Right ventricle myocardium inferior (tissue), 1 donor: ENCODE measurements at regions not wholly inside any gene's neighbourhood (a gene's known extent, or its start where the extent isn't known, plus 50 kb on each side); places are given as distances from the start of the nearest gene placed in this dataset.
A peak's percentile ranks its signal among the peaks of the same experiment; 100 is the strongest.
"Not testable (repeated sequence)": the region's sequence is repeated elsewhere in the genome, so short reads cannot be mapped to it uniquely, and the experiment has no call there.

ENCODE experiments used
- ATAC-seq: fragments of 200-7000 bp; cut with Tn5 transposase; one replicate; pipeline ENCODE4 v1.9.1; 2020; ENCODE audit warnings: mild to moderate bottlenecking, moderate library complexity
- DNase-seq: peaks from one replicate; pipeline ENCODE4 v3.0.0; 2021; ENCODE audit errors: missing footprints
- intact Hi-C: fragments of 100-400 bp; cut with DNase I; formaldehyde crosslinking; loops from one replicate; pipeline ENCODE4 v1.11.0; 2022
- donor health status: DM: no; HTN: yes; CAD: no; lungs with severe emphysema.

DNA sequence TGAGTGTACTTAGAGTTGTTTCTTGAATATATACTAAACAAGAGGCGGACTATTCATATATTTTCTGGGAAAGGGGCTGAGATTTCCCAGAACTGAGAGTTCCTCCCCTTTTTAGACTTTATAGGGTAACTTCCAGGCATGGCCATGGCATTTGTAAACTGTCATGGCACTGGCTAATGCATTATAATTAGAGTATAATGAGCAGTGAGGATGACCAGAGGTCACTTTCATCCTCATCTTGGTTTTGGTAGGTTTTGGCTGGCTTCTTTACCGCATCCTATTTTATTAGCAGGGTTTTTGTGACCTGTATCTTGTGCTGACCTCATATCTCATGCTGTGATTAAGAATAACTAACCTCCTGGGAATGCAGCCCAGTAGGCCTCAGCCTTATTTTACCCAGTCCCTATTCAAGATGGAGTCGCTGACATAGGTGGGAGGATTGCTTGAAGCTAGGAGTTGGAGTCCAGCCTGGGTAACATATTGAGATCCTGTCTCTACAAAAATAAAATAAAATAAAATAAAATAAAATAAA, 91.4 kb downstream of the MOBP start:
- DNase-seq = no peak
- intact Hi-C loops = no loop called here
- ATAC-seq = no peak

DNA sequence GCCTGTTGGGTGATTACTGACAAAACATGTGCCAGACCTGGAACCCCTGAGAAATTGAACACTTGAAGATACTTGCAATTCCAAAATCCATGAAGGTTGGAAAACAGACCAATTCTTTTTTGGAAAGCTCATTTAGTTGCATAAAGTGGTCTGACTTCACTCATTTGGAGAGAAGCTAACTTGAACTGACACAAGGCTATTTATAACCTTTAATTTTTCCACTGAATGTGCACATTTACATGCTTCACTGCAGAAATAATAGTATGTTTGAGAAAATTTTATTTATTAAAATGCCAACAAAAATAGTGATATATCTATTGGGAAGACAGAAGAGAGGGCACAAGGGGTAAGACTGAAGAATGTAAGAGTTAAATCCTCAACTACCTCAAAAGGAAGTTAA, 92.1 kb downstream of the MOBP start:
- intact Hi-C loops = no loop called here
- ATAC-seq = no peak
- DNase-seq = no peak

DNA sequence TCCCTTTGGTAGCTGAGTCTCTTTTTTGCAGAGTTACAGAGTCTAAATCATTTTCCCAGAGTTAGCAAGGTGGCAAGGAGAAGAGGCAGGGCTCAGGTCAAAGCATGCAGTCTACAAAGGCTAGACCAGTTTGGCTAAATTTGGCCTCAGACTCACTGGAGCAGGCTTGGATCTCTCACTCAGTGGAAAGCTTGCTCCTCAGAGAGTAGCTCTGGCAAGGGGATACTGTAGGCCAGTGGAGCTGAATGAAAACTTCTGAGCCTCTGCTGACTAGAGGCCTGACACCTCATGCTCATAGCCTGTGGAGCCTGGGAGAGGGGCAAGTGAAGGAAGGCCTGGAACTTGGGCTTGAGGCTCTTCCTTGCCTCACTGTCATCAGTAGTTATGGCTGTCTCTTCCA, 101.0 kb downstream of the MOBP start:
- ATAC-seq (no peak), DNase-seq (no peak)
- intact Hi-C loops = no loop called here

DNA sequence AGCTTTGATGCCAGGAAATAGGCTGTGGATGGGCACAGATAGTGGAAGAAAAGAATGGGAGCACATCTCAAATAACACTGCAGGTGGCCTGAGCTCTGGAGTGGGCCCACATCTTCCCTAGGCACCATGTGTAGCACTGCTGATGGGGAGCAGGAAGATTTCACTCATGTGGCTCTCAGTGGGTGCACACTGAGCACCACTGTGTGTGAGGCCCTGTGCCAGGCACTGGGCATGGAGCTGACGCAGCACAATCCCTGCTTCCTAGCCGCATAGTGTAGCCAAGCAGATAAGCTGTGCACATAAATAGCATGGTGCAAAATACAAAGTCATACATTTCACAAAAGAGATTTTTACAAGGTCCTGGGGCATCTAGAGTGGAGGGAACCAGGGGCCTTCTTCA, 101.6 kb downstream of the MOBP start:
- ATAC-seq = peak; percentile 94
- intact Hi-C loops = no loop called here
- no peak for DNase-seq

DNA sequence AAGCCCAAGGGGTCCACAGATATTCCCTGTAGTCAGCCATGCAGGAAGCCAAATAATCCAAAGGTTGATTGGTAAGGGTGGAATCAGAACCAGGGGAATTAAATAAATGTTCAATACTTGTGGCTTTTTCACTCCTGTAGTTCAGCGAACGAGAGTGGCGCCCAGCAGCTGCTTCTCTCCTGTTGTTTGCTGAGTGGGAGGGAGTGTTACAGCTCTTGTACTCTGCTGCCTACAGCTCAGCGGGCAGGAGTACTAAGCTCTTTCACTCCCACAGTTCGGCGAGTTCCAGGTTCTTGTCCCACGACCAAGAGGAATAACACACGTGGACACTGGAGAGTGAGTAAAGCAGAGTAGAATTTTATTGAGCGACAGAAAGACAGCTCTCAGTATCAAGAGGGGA, 105.9 kb downstream of the MOBP start:
- intact Hi-C loops = no loop called here
- no peak for ATAC-seq
- no peak for DNase-seq

DNA sequence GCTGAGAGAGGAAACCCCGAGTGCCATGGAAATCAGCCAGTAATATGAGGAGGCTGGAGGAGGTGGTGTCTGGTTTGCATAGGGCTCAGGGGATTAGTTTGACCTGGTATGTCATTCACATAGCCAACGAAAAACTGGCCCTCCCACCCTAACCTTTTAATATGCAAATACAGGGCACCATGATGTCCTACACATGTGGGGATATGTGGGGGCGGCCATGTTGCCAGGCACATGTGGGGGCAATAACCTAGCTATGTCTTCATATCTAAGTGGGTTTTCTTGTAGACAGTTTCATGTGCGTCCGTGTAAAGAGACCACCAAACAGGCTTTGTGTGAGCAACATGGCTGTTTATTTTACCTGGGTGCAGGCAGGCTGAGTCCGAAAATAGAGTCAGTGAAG, 110.1 kb downstream of the MOBP start:
- no peak for ATAC-seq
- DNase-seq = no peak
- intact Hi-C loops = no loop called here

DNA sequence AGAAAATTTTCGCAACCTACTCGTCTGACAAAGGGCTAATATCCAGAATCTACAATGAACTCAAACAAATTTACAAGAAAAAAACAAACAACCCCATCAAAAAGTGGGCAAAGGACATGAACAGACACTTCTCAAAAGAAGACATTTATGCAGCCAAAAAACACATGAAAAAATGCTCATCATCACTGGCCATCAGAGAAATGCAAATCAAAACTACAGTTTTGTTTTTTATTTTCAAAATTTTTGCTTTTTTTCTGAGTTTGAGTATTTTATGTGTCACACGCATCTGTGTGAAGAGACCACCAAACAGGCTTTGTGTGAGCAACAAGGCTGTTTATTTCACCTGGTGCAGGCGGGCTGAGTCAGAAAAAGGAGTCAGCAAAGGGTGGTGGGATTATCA, 118.7 kb downstream of the MOBP start:
- intact Hi-C loops, DNase-seq, ATAC-seq: not testable (repeated sequence)

DNA sequence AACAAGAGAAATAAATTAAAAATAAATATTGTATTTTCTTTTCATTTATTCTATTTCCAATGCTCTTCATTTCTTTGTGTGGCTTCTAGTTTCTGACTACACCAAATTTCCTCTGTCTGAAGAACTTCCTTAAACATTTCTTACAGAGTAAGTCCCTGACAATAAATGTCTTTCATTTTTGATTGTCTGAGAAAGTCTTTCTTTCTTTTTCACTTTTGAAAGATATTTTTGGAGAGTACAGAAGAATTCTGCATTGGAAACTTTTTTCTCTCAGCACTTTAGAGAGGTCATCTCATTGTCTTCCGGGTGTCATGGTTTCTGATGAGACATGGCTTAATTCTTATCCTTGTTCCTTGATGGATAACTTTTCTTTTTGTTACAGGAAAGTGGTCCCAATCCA, 119.6 kb downstream of the MOBP start:
- intact Hi-C loops = no loop called here
- no peak for ATAC-seq
- DNase-seq = no peak

DNA sequence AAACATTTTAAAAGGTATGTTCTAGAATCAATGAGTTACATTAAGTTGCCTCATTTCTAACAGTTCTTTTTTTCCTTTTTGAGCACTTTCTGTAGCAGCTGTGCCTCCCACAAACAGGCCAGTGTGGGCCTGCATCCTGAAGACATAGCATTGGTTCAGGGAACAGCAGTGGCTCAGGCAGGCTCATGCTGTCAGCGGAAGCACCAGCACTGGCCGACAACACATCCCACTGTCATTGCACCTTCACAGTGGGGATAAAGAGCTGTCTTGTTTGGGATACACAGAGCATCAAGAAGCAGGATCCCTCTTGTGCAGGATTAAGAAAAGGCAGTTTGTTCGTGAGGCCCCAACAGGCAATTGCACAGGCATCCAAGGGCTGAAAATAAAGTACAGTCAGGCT, 123.3 kb downstream of the MOBP start:
- DNase-seq (no peak), ATAC-seq (no peak)
- intact Hi-C loops = no loop called here

DNA sequence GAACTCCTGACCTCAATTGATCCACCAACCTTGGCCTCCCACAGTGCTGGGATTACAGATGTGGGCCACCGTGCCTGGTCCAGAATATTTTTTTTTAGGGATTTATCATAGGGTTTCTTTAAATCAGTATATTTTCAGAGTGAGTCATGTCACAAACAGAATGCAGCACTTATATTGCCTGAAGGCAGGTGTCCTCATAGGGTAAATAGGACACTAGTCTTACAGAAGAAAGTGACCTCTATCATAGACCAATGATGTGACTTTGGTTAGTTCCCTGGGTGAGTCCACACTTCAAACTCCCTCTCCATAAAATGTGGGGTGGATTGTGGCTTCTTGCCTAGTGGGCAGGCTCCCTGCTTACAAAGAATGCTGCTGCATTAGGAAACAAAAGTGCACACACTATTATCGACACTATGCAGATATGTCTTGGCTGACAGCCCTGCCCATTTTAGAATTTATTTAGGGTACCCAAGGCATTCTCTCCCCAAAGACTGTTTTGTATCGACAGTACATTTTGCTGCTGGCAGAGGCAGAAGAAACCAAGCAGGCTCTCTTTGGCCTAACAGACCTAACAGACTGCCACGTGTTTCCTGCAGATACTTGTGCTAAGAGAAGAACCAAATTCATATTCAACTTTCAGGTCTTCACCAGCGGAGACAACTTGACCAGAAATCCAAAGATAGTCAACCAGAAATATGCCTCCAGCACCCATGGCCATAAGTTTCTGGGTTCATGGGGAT, 125.0 kb downstream of the MOBP start:
- no peak for DNase-seq
- intact Hi-C loops = no loop called here
- ATAC-seq = no peak

DNA sequence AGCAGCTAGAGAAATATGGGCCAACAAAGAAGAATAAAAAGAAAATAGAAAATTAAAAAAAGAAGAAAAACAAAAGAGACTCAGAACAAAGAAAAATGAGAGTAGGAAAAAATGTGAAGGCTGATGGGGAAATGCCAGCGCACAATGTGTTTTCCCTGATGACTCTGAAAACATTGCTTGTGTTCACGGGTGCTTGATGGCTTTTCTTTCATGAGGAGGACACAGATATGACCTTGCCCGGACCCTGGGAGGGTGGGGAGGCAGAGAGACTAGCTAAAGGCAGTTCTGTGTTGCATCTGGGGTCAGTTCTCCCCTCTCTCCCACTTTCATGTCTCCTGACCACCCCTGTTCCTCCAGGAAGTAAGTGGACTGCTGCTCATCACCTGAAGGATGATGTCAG, 125.9 kb downstream of the MOBP start:
- ATAC-seq (no peak), DNase-seq (no peak)
- intact Hi-C loops = no loop called here

DNA sequence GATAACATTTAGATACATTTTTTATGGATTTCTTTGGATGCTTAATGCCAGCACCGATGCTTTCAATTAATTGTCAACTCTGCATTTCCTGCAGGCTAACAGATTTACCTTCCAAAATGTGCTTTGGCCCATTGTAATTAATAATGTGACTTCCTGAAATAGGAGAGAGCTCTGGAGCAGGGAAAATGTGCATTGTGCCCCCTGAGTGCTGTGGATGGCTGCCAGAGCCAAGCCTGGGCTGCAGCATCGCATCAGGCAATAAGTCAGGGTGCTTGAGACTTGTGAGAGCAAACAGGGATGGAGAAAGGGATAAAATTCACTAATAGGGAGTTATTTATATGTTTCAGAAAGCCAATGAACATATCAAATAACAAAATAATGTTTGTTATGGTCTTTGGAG, 133.8 kb downstream of the MOBP start:
- ATAC-seq (no peak), DNase-seq (no peak)

DNA sequence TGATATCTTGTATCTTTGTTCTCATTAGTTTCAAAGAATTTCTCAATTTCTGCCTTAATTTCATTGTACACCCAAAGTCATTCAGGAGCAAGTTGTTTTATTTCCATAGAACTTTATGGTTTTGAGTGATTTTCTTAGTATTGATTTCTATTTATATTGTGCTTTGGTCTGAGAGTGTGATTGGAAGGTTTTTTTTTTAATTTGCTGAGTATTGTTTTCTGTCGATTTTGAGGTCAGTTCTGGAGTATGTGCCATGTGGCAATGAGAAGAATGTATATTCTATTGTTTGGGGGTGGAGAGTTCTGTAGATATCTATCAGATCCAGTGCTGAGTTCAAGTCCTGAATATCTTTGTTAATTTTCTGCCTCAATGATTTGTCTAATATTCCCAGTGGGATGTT, 138.4 kb downstream of the MOBP start:
- ATAC-seq (no peak), DNase-seq (no peak)
- intact Hi-C loops = no loop called here

More for the DNA sequence above, 133.8 kb downstream of the MOBP start:
- intact Hi-C loops = no loop called here

DNA sequence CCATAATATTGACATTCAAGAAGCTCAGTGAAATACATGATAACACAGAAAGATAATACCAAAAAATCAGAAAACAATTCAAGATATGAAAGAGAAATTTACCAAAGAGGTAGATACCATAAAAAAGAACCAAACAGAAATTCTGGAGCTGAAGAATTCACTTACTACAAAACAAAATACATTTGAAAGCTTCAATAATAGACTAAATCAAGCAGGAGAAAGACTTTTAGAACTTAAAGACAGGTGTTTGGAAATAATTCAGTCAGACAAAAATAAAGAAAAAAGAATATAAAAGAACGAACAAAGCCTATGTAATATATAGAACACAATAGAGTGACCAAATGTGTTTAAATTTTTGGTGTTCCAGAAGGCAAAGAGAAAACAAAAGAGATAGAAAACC, 158.7 kb downstream of the MOBP start:
- intact Hi-C loops = no loop called here
- ATAC-seq (no peak), DNase-seq (no peak)

DNA sequence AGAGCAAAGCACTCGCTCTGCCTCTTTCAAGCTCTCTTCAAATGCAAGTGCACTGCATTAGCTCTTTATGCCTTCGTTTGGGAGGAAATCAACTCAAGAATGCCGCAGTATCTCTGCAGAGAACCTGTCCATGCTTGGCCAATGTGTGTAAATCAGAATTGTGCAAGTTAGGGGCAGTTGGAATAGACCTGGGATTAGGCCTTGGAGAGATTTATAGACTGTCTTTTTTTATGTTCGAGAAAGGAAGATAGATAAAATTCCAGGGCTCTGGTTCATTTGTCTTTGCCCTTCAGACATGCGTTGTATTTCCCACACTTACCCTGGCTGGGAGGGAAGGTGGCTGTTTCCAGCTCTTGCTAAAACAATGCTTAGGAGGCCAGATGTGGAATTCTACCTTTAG, 163.7 kb downstream of the MOBP start:
- intact Hi-C loops = no loop called here
- ATAC-seq (no peak), DNase-seq (no peak)

DNA sequence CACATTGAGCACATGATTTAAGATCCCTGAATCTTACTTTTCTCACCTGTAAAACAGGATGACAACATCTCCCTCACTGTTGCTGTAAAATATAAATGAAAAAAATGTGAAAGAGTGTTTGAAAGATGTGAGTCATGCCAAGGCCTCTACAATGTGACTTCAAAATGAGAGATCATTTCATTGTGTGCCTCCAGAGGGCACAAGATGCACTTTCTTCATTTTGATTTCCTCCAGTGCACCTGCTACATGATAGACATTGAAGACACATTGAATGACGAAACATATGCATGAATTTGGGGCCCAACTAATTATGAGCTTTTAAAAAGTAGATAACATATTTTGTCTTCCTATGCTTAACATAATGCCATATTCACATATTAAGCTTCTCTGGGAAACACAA, 170.3 kb downstream of the MOBP start:
- DNase-seq (no peak), ATAC-seq (no peak)
- intact Hi-C loops = no loop called here

DNA sequence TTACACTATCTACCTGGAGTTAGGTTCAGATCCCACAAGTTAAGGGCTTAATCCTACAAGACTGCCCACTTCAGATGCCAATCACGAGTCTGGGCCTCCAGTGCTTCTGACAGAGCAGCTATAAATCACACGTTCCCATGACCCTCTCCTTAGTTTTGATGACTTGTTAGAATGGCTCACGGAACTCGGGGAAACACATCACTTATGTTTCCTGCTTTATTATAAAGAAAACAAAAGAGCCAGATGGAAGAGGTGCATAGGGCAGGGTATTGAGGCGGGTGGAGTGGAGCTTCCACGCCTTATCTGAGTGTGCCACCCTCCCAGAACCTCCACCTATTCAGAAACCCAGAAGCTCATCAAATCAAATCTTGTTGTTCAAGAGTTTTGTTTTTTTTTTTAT, 170.8 kb downstream of the MOBP start:
- ATAC-seq (no peak), DNase-seq (no peak)
- intact Hi-C loops = no loop called here

DNA sequence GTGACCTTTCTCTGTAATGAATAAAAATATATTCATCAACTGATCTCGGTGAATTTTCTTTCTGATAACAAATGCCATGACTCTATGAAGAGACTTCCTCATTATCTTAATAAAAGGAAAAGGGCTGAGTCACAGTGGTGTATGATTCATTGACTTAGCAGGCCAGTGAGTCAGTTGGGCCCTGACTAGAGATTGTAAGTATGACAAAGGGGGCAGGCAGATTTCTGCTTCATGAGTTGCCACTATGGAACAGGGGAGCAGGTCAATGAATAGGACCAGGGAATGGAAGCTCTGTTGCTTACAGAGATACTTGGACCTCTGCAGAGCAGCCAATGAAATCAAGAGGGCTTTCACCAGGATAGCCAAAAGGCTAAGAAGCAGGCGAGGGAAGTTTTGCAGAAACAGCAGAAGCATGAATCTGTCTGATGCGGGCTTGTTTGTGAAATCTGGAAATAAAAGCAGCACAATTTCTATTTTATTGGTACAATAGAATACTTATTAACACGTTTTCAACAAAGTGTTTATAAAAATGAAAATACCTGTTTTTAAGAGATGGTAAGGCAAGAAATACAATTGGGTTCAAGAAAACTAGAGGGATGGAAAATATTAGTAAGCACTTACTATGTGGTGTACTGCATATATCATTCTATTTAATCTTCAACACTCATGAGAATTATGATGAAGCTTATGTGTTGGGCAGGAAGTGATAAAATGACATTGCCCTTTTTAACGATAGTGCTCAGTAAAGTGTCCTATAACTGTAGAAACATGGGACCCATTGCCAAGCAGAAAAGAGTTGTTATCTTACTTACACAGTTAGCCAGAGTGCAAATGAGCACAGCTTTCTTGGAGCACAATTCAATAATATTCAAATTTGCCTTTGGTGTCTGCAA, 169.8 kb upstream of the MYRIP start:
- ATAC-seq = no peak
- no peak for DNase-seq
- intact Hi-C loops = no loop called here

DNA sequence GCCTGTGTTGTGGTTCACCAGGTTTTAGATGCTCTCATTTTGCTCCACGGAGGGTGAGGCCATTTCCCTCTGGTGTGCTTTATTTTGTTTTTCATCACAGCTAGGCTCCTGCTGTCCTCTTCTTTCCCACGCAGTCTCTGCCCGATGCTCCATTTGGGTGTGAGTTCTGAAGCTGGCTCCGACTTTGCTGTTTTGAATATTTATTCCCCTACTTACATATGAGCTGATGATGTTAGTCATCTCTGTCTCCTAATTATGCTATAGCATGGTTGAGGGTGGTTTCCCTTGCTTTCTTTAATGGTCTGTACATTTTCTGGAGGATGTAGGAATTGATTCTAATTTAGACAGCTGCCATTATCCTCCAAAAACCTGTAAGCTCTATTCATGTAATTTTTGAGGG, 168.1 kb upstream of the MYRIP start:
- intact Hi-C loops = no loop called here
- DNase-seq (no peak), ATAC-seq (no peak)

DNA sequence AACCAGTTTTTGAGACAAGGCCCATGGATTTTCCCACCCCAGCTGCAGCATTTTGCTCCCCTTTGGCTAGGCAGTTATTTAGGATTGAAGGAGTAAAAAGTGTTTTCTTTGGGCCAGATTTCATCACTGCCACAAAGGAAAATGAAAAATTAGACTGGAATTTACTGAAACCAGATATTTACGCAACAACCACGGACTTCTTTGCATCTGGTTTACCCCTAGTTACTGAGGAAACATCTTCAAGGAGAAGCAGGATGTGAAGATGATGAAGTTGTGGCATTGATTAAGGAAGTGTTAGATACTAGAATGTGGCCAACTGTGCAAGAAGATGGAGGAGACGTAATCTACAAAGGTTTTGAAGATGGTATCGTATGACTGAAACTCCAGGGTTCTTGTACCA, 165.2 kb upstream of the MYRIP start:
- DNase-seq = no peak
- no peak for ATAC-seq
- intact Hi-C loops = no loop called here
